ENCODE measurements at regions not wholly inside any gene's neighbourhood (a gene's known extent, or its start where the extent isn't known, plus 50 kb on each side); places are given as distances from the start of the nearest gene placed in this dataset.

DNA sequence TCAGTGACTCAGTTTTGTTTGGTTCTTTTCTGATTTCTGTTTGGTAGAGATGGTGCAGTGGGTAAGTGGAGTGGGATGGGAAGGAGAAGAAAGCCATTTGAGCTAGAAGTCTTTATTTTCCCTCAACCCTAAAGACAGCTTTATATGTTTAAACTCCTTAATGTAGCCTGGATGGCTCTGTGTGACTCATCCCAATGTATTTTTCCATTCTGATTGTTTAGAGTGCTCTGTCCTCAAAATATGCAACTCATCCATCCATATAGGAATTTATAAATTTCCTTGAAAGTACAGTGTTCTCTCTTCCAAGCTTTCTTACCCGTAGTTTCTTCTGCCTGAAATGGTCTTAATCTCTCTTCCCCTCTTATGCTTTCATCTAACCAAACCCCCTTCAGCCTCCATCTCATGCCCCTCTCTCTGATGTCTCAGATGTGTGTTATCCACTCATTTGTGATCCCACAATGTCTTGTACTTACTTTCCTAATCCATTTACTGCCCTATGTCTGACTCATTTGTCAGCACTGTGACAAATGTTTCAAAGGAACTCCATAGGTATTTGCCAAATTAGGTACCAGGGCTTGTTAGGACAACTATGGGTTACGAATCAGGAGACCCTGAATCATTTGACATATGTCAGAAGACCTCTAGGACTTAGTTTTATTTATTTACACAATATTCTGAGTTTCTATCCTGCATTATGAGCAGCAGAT lies 217.5 kb upstream of the SGCD start:
- TF ChIP-seq EZH2 (IDR thresholded peaks at IDR 0.05; ENCODE audit: borderline replicate concordance, low read depth, low read length, severe bottlenecking) = no peak
- TF ChIP-seq, protein P1, sequence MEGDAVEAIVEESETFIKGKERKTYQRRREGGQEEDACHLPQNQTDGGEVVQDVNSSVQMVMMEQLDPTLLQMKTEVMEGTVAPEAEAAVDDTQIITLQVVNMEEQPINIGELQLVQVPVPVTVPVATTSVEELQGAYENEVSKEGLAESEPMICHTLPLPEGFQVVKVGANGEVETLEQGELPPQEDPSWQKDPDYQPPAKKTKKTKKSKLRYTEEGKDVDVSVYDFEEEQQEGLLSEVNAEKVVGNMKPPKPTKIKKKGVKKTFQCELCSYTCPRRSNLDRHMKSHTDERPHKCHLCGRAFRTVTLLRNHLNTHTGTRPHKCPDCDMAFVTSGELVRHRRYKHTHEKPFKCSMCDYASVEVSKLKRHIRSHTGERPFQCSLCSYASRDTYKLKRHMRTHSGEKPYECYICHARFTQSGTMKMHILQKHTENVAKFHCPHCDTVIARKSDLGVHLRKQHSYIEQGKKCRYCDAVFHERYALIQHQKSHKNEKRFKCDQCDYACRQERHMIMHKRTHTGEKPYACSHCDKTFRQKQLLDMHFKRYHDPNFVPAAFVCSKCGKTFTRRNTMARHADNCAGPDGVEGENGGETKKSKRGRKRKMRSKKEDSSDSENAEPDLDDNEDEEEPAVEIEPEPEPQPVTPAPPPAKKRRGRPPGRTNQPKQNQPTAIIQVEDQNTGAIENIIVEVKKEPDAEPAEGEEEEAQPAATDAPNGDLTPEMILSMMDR (IDR thresholded peaks at IDR 0.05; ENCODE audit: extremely low read depth in 1 of 2, insufficient read depth in 1 of 2, low read depth in 1 of 2, low read length in 2 of 2) = no peak

Measured in endothelial cell of umbilical vein (primary cell).